ENCODE measurements at regions not wholly inside any gene's neighbourhood (a gene's known extent, or its start where the extent isn't known, plus 50 kb on each side); places are given as distances from the start of the nearest gene placed in this dataset.

DNA sequence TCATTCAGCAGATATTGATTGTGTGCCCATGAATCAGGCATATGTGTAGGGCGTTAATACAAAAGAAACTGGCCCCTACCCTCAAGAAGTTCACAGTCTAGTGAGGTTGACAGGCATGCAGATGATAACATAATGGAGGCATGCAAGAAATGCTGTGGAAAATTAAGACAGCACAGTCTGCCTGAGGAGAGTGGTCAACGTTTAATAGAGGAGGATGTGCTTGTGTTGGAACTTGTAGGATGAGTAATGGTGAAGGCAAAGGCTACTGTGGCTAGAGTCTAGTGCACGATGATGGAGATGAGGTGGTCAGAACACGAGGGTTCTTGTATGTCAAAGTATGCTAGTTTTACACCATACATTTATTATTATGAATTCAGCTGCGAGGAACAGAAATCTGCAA is 295.7 kb downstream of the SOX2 start:
- no peak overlapping the region for H3K4me3 ChIP-seq
- no peak for DNase-seq
- no peaks in the 10 kb centered on the region for H3K4me1 ChIP-seq
- H3K9me3 ChIP-seq: no peaks in the 10 kb centered on the region
- intact Hi-C loops (cut with DNase I; ENCODE audit: low total_unique reads): no loop called here
- TF ChIP-seq, protein P1, sequence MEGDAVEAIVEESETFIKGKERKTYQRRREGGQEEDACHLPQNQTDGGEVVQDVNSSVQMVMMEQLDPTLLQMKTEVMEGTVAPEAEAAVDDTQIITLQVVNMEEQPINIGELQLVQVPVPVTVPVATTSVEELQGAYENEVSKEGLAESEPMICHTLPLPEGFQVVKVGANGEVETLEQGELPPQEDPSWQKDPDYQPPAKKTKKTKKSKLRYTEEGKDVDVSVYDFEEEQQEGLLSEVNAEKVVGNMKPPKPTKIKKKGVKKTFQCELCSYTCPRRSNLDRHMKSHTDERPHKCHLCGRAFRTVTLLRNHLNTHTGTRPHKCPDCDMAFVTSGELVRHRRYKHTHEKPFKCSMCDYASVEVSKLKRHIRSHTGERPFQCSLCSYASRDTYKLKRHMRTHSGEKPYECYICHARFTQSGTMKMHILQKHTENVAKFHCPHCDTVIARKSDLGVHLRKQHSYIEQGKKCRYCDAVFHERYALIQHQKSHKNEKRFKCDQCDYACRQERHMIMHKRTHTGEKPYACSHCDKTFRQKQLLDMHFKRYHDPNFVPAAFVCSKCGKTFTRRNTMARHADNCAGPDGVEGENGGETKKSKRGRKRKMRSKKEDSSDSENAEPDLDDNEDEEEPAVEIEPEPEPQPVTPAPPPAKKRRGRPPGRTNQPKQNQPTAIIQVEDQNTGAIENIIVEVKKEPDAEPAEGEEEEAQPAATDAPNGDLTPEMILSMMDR (IDR thresholded peaks at IDR 0.05): no peak
- no peak for TF ChIP-seq POLR2A (IDR thresholded peaks at IDR 0.05)
- no peaks in the 10 kb centered on the region for H3K27me3 ChIP-seq
- no peaks in the 10 kb centered on the region for H3K36me3 ChIP-seq
- no peak overlapping the region for H3K27ac ChIP-seq

DNA sequence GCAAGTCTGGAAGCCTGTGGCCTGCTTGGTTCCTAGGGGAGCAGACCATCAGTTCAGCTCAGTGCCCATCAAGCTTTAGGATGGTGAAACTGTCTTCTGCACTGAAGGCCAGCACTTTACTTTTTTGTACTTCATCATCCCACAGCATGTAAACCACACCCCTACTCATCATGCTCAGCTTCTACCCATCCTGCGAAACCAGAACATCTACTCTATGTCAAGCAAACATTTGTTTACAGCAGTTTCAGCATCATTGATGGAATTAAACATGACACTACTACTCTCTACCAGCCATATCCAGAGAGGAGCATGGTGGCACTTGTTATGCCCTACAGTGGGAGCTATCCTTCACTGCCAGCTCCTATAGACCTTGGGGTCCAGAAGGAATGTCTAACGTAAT is 306.6 kb downstream of the SOX2 start:
- no peaks in the 10 kb centered on the region for H3K27me3 ChIP-seq
- no peaks in the 10 kb centered on the region for H3K4me1 ChIP-seq
- H3K36me3 ChIP-seq: no peaks in the 10 kb centered on the region
- DNase-seq: no peak
- intact Hi-C loops (cut with DNase I; ENCODE audit: low total_unique reads): no loop called here
- H3K27ac ChIP-seq: no peak overlapping the region
- H3K9me3 ChIP-seq: no peaks in the 10 kb centered on the region
- no peak overlapping the region for H3K4me3 ChIP-seq
- TF ChIP-seq POLR2A (IDR thresholded peaks at IDR 0.05): no peak
- TF ChIP-seq, protein P1 (IDR thresholded peaks at IDR 0.05): no peak

DNA sequence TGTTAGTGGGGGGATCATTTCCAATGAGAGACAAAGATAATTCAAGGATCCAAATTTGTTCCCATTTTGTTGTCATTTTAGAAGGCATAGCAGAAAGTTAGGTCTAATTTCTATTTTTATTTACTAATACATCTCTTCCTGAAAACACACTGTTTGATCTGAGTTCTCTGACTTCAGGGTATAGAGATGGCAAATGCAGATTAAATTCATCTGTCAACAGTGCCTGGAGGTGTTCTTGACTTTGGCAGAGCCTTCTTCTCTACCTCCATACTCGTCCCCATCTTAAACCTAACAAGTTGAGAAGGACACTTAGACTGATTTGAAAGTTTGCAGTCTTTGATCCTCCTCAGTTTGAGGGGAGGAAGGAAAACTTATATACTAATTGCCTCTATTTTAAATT is 308.2 kb downstream of the SOX2 start:
- no peaks in the 10 kb centered on the region for H3K27me3 ChIP-seq
- no peaks in the 10 kb centered on the region for H3K9me3 ChIP-seq
- H3K36me3 ChIP-seq: no peaks in the 10 kb centered on the region
- intact Hi-C loops (cut with DNase I; ENCODE audit: low total_unique reads): no loop called here
- no peak overlapping the region for H3K27ac ChIP-seq
- DNase-seq: no peak
- TF ChIP-seq POLR2A (IDR thresholded peaks at IDR 0.05): no peak
- TF ChIP-seq, protein P1 (IDR thresholded peaks at IDR 0.05): no peak
- no peak overlapping the region for H3K4me3 ChIP-seq
- H3K4me1 ChIP-seq: no peaks in the 10 kb centered on the region

DNA sequence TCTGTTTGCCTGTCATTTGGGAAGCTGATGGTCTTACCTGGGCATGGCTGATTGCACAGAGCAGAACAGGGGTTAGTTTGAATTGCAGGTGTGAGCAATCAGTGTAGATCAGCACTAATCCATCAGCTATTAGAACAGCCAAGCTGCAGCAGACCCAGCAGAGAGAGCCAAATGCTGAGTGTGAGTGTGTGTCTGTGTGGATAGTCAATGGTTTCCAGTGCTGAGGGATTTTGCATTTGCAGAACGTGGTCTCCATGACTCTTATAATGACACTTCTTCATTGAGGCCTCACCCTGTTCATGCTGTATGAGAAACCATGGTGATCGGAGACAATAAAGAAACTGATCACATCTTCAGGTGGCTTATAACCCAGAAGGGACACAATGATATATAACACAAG is 312.1 kb downstream of the SOX2 start:
- intact Hi-C loops (cut with DNase I; ENCODE audit: low total_unique reads): no loop called here

DNA sequence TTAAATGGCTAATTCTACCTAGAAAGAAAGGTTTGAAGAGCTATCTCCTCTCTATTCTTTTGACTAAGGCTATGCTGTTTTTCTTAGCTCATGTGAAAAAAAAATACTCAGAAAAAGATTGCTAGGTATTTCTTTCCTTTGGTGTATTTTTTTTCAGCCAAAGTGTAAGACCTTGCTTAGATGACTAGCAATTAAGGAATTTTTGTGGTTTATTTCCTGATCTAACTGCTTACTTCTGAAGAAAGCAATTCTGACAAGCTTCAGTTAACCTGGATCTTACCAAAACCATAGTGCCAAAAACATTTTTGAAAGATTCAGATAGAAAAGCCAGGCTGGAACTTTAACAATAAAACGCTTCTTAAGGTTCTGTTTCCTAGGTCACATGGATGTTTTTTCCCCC is 315.6 kb downstream of the SOX2 start:
- no peaks in the 10 kb centered on the region for H3K27me3 ChIP-seq
- H3K27ac ChIP-seq: no peak overlapping the region
- H3K9me3 ChIP-seq: no peaks in the 10 kb centered on the region
- H3K4me3 ChIP-seq: no peak overlapping the region
- TF ChIP-seq, protein P1 (IDR thresholded peaks at IDR 0.05): no peak
- TF ChIP-seq POLR2A (IDR thresholded peaks at IDR 0.05): no peak
- no peak for DNase-seq
- no peaks in the 10 kb centered on the region for H3K36me3 ChIP-seq
- H3K4me1 ChIP-seq: no peaks in the 10 kb centered on the region
- intact Hi-C loops (cut with DNase I; ENCODE audit: low total_unique reads): no loop called here

More for the DNA sequence above, 312.1 kb downstream of the SOX2 start:
- no peaks in the 10 kb centered on the region for H3K27me3 ChIP-seq
- no peak for TF ChIP-seq POLR2A (IDR thresholded peaks at IDR 0.05)
- TF ChIP-seq, protein P1 (IDR thresholded peaks at IDR 0.05): no peak
- H3K27ac ChIP-seq: no peak overlapping the region
- no peak for DNase-seq
- H3K4me3 ChIP-seq: no peak overlapping the region
- no peaks in the 10 kb centered on the region for H3K9me3 ChIP-seq
- no peaks in the 10 kb centered on the region for H3K4me1 ChIP-seq
- H3K36me3 ChIP-seq: no peaks in the 10 kb centered on the region

Measured in uterus (tissue), 3 donors.